Mammary epithelial cell (primary cell): ENCODE measurements at regions not wholly inside any gene's neighbourhood (a gene's known extent, or its start where the extent isn't known, plus 50 kb on each side); places are given as distances from the start of the nearest gene placed in this dataset.

ENCODE experiments used
- CTCF ChIP-seq, 2 donors: IDR thresholded peaks in 1 of 2; conservative IDR thresholded peaks in 1 of 2; 2 replicates each; pipeline ENCODE4 v1.5.1; 2011 to 2012; ENCODE audit warnings: inconsistent platforms in 2 of 2, low read length in 2 of 2, mild to moderate bottlenecking in 2 of 2, control low read depth in 1 of 2, low read depth in 1 of 2; ENCODE audit not compliant: insufficient read depth in 1 of 2; ENCODE audit errors: extremely low read depth in 1 of 2
- EZH2 ChIP-seq: IDR thresholded peaks from 2 replicates; pipeline ENCODE4 v1.6.1; 2012; ENCODE audit warnings: low read length, inconsistent platforms, borderline replicate concordance

- TF ChIP-seq CTCF (conservative IDR thresholded peaks at IDR 0.05 in 1 of 2, IDR thresholded peaks at IDR 0.05 in 1 of 2; ENCODE audit: extremely low read depth in 1 of 2, insufficient read depth in 1 of 2, low read depth in 1 of 2, low read length in 2 of 2) = no peak
- no peak for TF ChIP-seq EZH2
Measured at GRCh38 chr2:195594919-195595694, 61.9 kb upstream of the SLC39A10 start.
